ENCODE measurements at regions not wholly inside any gene's neighbourhood (a gene's known extent, or its start where the extent isn't known, plus 50 kb on each side); places are given as distances from the start of the nearest gene placed in this dataset.
A peak's percentile ranks its signal among the peaks of the same experiment; 100 is the strongest.

- TF ChIP-seq, protein P1, sequence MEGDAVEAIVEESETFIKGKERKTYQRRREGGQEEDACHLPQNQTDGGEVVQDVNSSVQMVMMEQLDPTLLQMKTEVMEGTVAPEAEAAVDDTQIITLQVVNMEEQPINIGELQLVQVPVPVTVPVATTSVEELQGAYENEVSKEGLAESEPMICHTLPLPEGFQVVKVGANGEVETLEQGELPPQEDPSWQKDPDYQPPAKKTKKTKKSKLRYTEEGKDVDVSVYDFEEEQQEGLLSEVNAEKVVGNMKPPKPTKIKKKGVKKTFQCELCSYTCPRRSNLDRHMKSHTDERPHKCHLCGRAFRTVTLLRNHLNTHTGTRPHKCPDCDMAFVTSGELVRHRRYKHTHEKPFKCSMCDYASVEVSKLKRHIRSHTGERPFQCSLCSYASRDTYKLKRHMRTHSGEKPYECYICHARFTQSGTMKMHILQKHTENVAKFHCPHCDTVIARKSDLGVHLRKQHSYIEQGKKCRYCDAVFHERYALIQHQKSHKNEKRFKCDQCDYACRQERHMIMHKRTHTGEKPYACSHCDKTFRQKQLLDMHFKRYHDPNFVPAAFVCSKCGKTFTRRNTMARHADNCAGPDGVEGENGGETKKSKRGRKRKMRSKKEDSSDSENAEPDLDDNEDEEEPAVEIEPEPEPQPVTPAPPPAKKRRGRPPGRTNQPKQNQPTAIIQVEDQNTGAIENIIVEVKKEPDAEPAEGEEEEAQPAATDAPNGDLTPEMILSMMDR (IDR thresholded peaks at IDR 0.05; ENCODE audit: low read depth, low read length), result no peak
- DNase-seq, result no peak
- H3K36me3 ChIP-seq, result no peaks in the 10 kb centered on the region
These were observed 232.6 kb upstream of the GPC6 start for GRCh38 chr13:92994056-92994455.

DNA sequence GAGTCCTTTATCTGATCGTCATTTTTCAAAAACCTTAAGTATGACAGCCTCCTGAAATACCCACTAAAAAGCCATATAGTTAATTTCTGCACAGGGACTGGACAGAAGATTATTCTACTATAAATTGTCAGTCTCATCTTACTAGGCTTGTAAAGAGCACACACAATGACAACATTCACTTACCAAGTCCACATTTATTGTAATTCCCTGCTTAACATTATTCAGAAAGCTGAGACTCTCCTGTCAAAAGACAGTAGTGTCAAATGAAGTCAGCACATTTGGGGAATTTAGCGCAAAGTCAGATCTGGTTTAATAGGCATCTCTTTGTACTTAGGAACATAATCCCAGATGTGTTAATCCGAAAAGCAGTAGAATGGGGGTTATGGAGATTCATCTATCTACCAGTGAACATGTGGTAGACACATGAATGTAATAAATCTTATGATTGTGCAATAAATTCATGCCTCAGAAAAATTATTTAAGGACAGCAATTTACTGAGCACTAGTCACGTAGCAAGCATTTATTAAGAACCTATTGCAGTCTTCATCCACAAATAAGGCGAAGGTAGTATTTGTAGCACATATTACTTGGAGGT is 224.6 kb upstream of the GPC6 start:
- TF ChIP-seq, protein P1 (IDR thresholded peaks at IDR 0.05; ENCODE audit: low read depth, low read length), result no peak
- Histone ChIP-seq H3K4me1 (no peaks in the 10 kb centered on the region), H3K36me3 (no peaks in the 10 kb centered on the region), H3K9me3 (no peaks in the 10 kb centered on the region), H3K4me3 (ENCODE audit: low read depth, low read length) (no peak overlapping the region), H3K27me3 (no peaks in the 10 kb centered on the region)
- no peak for DNase-seq

More at GRCh38 chr13:92994056-92994455, 232.6 kb upstream of the GPC6 start:
- no peaks in the 10 kb centered on the region; the same call in 1 of the 2 replicates for H3K9me3 ChIP-seq
- H3K4me1 ChIP-seq, result no peaks in the 10 kb centered on the region
- H3K27me3 ChIP-seq, result no peaks in the 10 kb centered on the region
- no peak overlapping the region for H3K4me3 ChIP-seq (ENCODE audit: low read depth, low read length)

- DNase-seq, result no peak
- TF ChIP-seq, protein P1 (IDR thresholded peaks at IDR 0.05; ENCODE audit: low read depth, low read length), result no peak
- no peaks in the 10 kb centered on the region for H3K36me3 ChIP-seq
These were observed 223.1 kb upstream of the GPC6 start for GRCh38 chr13:93003531-93003930.

GRCh38 chr13:93004919-93005318 is 221.7 kb upstream of the GPC6 start:
- Histone ChIP-seq H3K4me1 (no peaks in the 10 kb centered on the region), H3K9me3 (no peaks in the 10 kb centered on the region), H3K4me3 (ENCODE audit: low read depth, low read length) (no peak overlapping the region), H3K27me3 (no peaks in the 10 kb centered on the region), H3K36me3 (no peaks in the 10 kb centered on the region)
- TF ChIP-seq, protein P1 (IDR thresholded peaks at IDR 0.05; ENCODE audit: low read depth, low read length), result peak; percentile 62
- peak; percentile 24 for DNase-seq

More at GRCh38 chr13:93003531-93003930, 223.1 kb upstream of the GPC6 start:
- H3K4me1 ChIP-seq, result no peaks in the 10 kb centered on the region
- no peak overlapping the region for H3K4me3 ChIP-seq (ENCODE audit: low read depth, low read length)
- no peaks in the 10 kb centered on the region for H3K27me3 ChIP-seq
- H3K9me3 ChIP-seq, result no peaks in the 10 kb centered on the region

GRCh38 chr13:93007928-93008327 is 218.7 kb upstream of the GPC6 start:
- TF ChIP-seq, protein P1 (IDR thresholded peaks at IDR 0.05; ENCODE audit: low read depth, low read length), result no peak
- Histone ChIP-seq H3K4me1 (no peaks in the 10 kb centered on the region), H3K4me3 (ENCODE audit: low read depth, low read length) (no peak overlapping the region), H3K9me3 (no peaks in the 10 kb centered on the region), H3K27me3 (no peaks in the 10 kb centered on the region), H3K36me3 (no peaks in the 10 kb centered on the region)
- DNase-seq, result no peak

- Histone ChIP-seq H3K4me3 (ENCODE audit: low read depth, low read length) (no peak overlapping the region), H3K4me1 (no peaks in the 10 kb centered on the region), H3K27me3 (no peaks in the 10 kb centered on the region), H3K36me3 (no peaks in the 10 kb centered on the region), H3K9me3 (no peaks in the 10 kb centered on the region)
- DNase-seq, result no peak
- TF ChIP-seq, protein P1 (IDR thresholded peaks at IDR 0.05; ENCODE audit: low read depth, low read length), result no peak
These were observed 209.0 kb upstream of the GPC6 start for GRCh38 chr13:93017493-93018112.

All from BE2C (cell line).